GM10266 (cell line): ENCODE measurements at regions not wholly inside any gene's neighbourhood (a gene's known extent, or its start where the extent isn't known, plus 50 kb on each side); places are given as distances from the start of the nearest gene placed in this dataset.

ENCODE experiments used
- DNase-seq: peaks from one replicate; pipeline ENCODE4 v3.0.0; 2012; ENCODE audit errors: extremely low spot score
- CTCF ChIP-seq: IDR thresholded peaks from 2 replicates; pipeline ENCODE4 v1.5.1; 2012; ENCODE audit warnings: mild to moderate bottlenecking, low read depth; ENCODE audit not compliant: control insufficient read depth, insufficient read depth; ENCODE audit errors: missing control alignments

- no peak for TF ChIP-seq CTCF
- DNase-seq = no peak
Observed at GRCh38 chr14:28143316-28143715, 623.3 kb upstream of the FOXG1 start.

- no peak for DNase-seq
- no peak for TF ChIP-seq CTCF
Observed at GRCh38 chr14:28151926-28152325, 614.7 kb upstream of the FOXG1 start.

GRCh38 chr14:28152453-28153044 is 614.0 kb upstream of the FOXG1 start:
- TF ChIP-seq CTCF = no peak
- DNase-seq = no peak

GRCh38 chr14:28157289-28157869 is 609.2 kb upstream of the FOXG1 start:
- no peak for TF ChIP-seq CTCF
- no peak for DNase-seq

GRCh38 chr14:28157887-28158791 is 608.4 kb upstream of the FOXG1 start:
- DNase-seq = no peak
- TF ChIP-seq CTCF = no peak

GRCh38 chr14:28161040-28161439 is 605.5 kb upstream of the FOXG1 start:
- no peak for TF ChIP-seq CTCF
- no peak for DNase-seq

GRCh38 chr14:28163233-28163632 is 603.4 kb upstream of the FOXG1 start:
- no peak for TF ChIP-seq CTCF
- DNase-seq = no peak
